KOPT-K1 (cell line): ENCODE measurements at regions not wholly inside any gene's neighbourhood (a gene's known extent, or its start where the extent isn't known, plus 50 kb on each side); places are given as distances from the start of the nearest gene placed in this dataset.
"Not testable (repeated sequence)": the region's sequence is repeated elsewhere in the genome, so short reads cannot be mapped to it uniquely, and the experiment has no call there.

Source experiments
- H3K27ac ChIP-seq: fragments of 200-600 bp; sonication (generic); 2 replicates; pipeline ENCODE4 v1.5.1; 2016; ENCODE audit warnings: antibody characterized with exemption, mild to moderate bottlenecking, low read depth, low read length; ENCODE audit not compliant: poor library complexity, severe bottlenecking
- H3K36me3 ChIP-seq: fragments of 200-600 bp; sonication (generic); 2 replicates; pipeline ENCODE4 v1.5.1; 2017; ENCODE audit warnings: antibody characterized with exemption, mild to moderate bottlenecking, low read length, moderate library complexity; ENCODE audit not compliant: insufficient read depth
- H3K9me3 ChIP-seq: fragments of 200-600 bp; sonication (generic); 2 replicates; pipeline ENCODE4 v1.5.1; 2017; ENCODE audit warnings: antibody characterized with exemption, low read length, mild to moderate bottlenecking; ENCODE audit not compliant: insufficient read depth, poor library complexity, severe bottlenecking

GRCh38 chr15:87564681-87565080 is 691.9 kb downstream of the NTRK3 start:
- no peak overlapping the region for H3K27ac ChIP-seq
- H3K9me3 ChIP-seq, result no peaks in the 10 kb centered on the region
- no peaks in the 10 kb centered on the region for H3K36me3 ChIP-seq

DNA sequence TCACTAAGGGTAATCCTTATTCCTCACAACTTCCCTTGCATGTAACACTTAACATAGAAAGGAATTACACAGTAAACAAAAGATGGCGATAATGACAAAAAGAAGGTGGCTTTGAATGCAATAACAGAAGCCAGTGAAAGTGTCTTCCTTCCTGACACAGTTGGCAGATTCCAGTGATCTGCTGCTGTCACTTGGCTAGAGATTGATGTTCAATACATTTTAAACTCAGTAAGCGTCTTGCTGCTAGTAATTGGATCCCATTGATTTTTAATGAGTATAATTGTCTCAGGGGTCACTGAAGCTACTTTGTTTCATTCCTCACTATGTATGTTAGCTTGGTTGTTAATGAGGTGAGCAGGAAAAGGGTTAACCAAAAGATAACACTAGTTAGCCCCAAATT is 692.7 kb downstream of the NTRK3 start:
- Histone ChIP-seq H3K36me3 (no peaks in the 10 kb centered on the region), H3K27ac (no peak overlapping the region), H3K9me3 (no peaks in the 10 kb centered on the region)

- no peak overlapping the region for H3K27ac ChIP-seq
- H3K9me3 ChIP-seq, result no peaks in the 10 kb centered on the region
- H3K36me3 ChIP-seq, result no peaks in the 10 kb centered on the region
Observed at GRCh38 chr15:87562203-87562602, 694.3 kb downstream of the NTRK3 start.

GRCh38 chr15:87561641-87562040 is 694.9 kb downstream of the NTRK3 start:
- no peaks in the 10 kb centered on the region for H3K9me3 ChIP-seq
- no peaks in the 10 kb centered on the region for H3K36me3 ChIP-seq
- no peak overlapping the region for H3K27ac ChIP-seq

DNA sequence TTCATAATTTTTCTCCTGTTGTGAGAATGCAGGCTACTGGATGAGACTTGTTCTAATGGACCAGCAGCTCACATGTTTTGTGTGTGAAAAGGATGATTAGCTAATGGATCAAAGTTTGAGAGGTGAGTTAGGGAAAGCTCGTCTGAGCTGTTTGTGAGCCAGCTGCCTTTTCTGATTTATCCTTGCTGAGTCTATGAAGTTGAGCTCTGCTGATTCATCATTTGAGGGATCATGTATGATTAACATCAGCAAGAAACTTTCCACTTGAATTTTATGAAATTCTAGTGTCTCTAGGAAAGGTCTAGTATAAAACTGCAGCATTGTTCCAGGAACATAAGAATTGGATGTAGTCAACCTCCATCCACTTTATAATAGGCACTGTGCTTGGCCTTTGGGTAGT is 698.7 kb downstream of the NTRK3 start:
- Histone ChIP-seq H3K27ac (no peak overlapping the region), H3K36me3 (no peaks in the 10 kb centered on the region), H3K9me3 (no peaks in the 10 kb centered on the region)

- Histone ChIP-seq H3K36me3 (no peaks in the 10 kb centered on the region), H3K27ac (no peak overlapping the region), H3K9me3 (no peaks in the 10 kb centered on the region)
Observed at GRCh38 chr15:87556886-87557285, 699.7 kb downstream of the NTRK3 start.

GRCh38 chr15:87549860-87550259 is 706.7 kb downstream of the NTRK3 start:
- Histone ChIP-seq H3K27ac (no peak overlapping the region), H3K36me3 (no peaks in the 10 kb centered on the region), H3K9me3 (no peaks in the 10 kb centered on the region)

GRCh38 chr15:87549296-87549695 is 707.2 kb downstream of the NTRK3 start:
- no peak overlapping the region for H3K27ac ChIP-seq
- H3K9me3 ChIP-seq, result no peaks in the 10 kb centered on the region
- H3K36me3 ChIP-seq, result no peaks in the 10 kb centered on the region

- not testable (repeated sequence) for H3K27ac ChIP-seq, H3K9me3 ChIP-seq
Observed at GRCh38 chr15:87548590-87548989, 707.9 kb downstream of the NTRK3 start.

GRCh38 chr15:87547470-87548181 is 708.9 kb downstream of the NTRK3 start:
- no peaks in the 10 kb centered on the region for H3K9me3 ChIP-seq
- no peaks in the 10 kb centered on the region for H3K36me3 ChIP-seq
- no peak overlapping the region for H3K27ac ChIP-seq

More at GRCh38 chr15:87548590-87548989, 707.9 kb downstream of the NTRK3 start:
- H3K36me3 ChIP-seq, result not testable (repeated sequence)

- H3K9me3 ChIP-seq, result no peaks in the 10 kb centered on the region
- no peak overlapping the region for H3K27ac ChIP-seq
- H3K36me3 ChIP-seq, result no peaks in the 10 kb centered on the region
Observed at GRCh38 chr15:87538327-87538834, 718.2 kb downstream of the NTRK3 start.

- no peaks in the 10 kb centered on the region for H3K9me3 ChIP-seq
- H3K36me3 ChIP-seq, result no peaks in the 10 kb centered on the region
- H3K27ac ChIP-seq, result no peak overlapping the region
Observed at GRCh38 chr15:87537295-87537694, 719.2 kb downstream of the NTRK3 start.

DNA sequence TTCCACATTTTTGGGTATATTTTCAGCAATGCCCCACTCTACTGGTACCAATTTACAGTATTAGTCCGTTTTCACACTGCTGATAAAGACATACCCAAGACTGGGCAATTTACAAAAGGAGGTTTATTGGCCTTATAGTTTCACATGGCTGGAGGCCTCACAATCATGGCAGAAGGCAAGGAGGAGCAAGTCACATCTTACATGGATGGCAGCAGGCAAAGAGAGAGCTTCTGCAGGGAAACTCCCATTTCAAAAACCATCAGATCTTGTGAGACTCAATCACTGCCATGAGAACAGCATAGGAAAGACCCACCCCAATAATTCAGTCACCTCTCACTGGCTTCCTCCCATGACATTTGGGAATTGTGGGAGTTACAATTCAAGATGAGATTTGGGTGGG is 722.9 kb downstream of the NTRK3 start:
- not testable (repeated sequence) for H3K9me3 ChIP-seq, H3K36me3 ChIP-seq, H3K27ac ChIP-seq

DNA sequence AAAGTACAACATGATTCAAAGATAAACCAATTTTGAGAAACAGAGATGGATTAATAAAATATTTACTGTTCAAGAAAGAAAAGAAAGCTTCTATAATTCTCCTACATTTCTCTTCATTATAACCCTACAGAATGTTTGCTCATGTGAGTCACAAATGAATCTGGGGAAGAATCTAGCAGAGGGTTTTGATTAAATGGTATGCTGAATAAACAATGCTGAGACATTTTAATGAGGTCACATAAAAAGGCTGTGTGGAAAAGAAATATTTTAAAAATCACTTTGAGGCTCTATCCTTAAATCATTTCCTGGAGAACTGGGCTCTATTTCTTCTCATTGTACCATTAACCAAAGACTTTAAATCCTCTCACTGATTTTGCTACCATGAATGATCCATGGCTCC is 727.7 kb downstream of the NTRK3 start:
- no peak overlapping the region for H3K27ac ChIP-seq
- no peaks in the 10 kb centered on the region for H3K9me3 ChIP-seq
- H3K36me3 ChIP-seq, result no peaks in the 10 kb centered on the region

GRCh38 chr15:87527875-87528274 is 728.7 kb downstream of the NTRK3 start:
- no peaks in the 10 kb centered on the region for H3K36me3 ChIP-seq
- H3K27ac ChIP-seq, result no peak overlapping the region
- no peaks in the 10 kb centered on the region for H3K9me3 ChIP-seq

DNA sequence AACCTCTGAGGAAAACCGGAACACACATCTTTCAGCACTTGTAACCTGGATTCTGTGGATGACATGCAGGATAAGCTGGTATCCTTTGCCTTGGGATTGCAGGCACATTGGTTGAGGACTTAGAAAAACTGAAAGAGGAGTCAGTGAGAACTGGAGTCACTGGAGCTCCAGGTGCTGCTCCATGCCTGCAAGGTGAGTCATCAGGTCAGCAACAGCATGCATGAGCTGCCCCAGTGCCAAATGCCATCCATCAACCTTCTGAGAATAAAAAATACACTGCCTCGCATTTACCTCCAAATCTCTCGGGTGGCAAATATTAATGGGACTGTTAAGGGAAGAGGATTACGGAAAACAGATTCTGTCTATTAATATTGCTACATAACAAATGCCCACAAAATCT is 729.1 kb downstream of the NTRK3 start:
- Histone ChIP-seq H3K36me3 (no peaks in the 10 kb centered on the region), H3K27ac (no peak overlapping the region), H3K9me3 (no peaks in the 10 kb centered on the region)
